ENCODE measurements at regions not wholly inside any gene's neighbourhood (a gene's known extent, or its start where the extent isn't known, plus 50 kb on each side); places are given as distances from the start of the nearest gene placed in this dataset.

DNA sequence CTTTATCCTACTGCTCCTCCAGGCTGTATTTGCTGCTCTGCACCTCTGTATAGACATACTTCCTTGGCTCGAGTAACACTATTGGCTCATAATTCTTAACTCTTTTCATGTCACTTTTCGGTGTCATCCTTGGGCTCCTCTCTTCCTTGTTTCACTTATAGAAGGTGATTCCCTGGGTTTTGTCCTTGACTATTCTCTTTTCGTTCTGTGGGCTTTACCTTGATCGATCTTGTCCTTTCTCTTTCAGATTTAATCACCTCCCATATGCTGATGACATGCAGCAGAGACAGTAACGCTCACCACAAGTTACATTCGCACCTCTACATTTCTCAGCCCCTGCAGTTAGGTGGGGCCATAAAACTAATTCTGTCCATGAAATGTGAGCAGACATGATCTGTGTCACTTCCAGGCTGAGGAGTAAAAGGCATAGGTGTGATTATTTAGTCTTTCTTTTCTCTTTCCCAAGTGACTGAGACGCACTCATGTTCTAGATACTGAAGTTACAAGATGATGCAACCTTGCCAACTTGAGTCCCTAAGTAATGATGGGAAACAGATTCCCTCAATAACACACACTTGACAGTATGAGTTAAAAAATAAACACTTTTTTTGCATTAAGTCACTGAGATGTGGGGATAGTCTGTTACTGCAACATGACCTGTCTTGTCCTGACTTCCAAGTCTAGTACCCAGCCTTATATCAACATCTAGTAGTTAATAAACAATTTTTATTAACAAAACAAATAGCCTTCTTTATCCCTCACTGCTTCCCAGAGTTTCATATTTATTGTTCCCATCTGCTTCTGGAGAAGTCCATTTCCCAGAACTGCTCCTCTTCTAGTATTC lies 49.9 kb upstream of the HAO2 start:
- TF ChIP-seq, protein P1, sequence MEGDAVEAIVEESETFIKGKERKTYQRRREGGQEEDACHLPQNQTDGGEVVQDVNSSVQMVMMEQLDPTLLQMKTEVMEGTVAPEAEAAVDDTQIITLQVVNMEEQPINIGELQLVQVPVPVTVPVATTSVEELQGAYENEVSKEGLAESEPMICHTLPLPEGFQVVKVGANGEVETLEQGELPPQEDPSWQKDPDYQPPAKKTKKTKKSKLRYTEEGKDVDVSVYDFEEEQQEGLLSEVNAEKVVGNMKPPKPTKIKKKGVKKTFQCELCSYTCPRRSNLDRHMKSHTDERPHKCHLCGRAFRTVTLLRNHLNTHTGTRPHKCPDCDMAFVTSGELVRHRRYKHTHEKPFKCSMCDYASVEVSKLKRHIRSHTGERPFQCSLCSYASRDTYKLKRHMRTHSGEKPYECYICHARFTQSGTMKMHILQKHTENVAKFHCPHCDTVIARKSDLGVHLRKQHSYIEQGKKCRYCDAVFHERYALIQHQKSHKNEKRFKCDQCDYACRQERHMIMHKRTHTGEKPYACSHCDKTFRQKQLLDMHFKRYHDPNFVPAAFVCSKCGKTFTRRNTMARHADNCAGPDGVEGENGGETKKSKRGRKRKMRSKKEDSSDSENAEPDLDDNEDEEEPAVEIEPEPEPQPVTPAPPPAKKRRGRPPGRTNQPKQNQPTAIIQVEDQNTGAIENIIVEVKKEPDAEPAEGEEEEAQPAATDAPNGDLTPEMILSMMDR (IDR thresholded peaks at IDR 0.05; ENCODE audit: extremely low read depth, missing control alignments) = no peak
- peak; percentile 58 for DNase-seq (ENCODE audit: low spot score)
